GM06990 (cell line): ENCODE measurements at regions not wholly inside any gene's neighbourhood (a gene's known extent, or its start where the extent isn't known, plus 50 kb on each side); places are given as distances from the start of the nearest gene placed in this dataset.

ENCODE experiments used
- DNase-seq: peaks from one replicate; pipeline ENCODE4 v3.0.0-alpha.2; 2011; ENCODE audit not compliant: insufficient read length; ENCODE audit errors: extremely low read depth
- H3K27me3 ChIP-seq: replicated peaks from 2 replicates; pipeline ENCODE4 v1.6.0; 2011; ENCODE audit warnings: low read length; ENCODE audit not compliant: control insufficient read depth, insufficient read depth
- H3K36me3 ChIP-seq: 2 replicates; pipeline ENCODE4 v1.5.1; 2011; ENCODE audit warnings: low read length; ENCODE audit not compliant: control insufficient read depth, insufficient read depth
- H3K4me3 ChIP-seq: replicated peaks from 2 replicates; pipeline ENCODE4 v1.5.1; 2011; ENCODE audit warnings: low read depth, mild to moderate bottlenecking, control low read depth, low read length
- TF ChIP-seq, protein P1 (sequence below): IDR thresholded peaks from 2 replicates; pipeline ENCODE4 v1.5.1; 2011; ENCODE audit warnings: low read length, control low read depth, mild to moderate bottlenecking, inconsistent platforms; ENCODE audit not compliant: insufficient read depth, poor library complexity, severe bottlenecking

DNA sequence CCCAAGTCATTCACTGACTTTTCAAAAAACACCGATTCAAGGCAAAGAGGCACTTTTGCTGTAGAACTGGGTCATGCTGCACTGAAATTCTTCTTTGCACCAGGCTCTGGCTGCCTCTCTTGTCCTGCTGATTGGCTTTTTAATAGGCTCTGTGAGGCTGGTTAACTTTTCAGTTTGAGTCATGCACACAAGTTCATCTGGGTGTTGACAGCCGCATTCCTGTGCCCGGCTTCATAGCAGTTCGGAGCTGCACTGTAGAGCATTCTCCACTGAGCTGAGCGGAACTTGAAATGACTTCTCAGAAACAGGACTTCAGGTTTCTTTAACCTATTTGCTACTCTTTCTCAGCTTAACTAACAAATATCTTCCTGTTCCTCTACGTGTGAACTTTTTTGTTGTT is 978.3 kb downstream of the UQCRFS1 start:
- DNase-seq: no peak

GRCh38 chr19:28228854-28229253 is 984.1 kb downstream of the UQCRFS1 start:
- TF ChIP-seq, protein P1, sequence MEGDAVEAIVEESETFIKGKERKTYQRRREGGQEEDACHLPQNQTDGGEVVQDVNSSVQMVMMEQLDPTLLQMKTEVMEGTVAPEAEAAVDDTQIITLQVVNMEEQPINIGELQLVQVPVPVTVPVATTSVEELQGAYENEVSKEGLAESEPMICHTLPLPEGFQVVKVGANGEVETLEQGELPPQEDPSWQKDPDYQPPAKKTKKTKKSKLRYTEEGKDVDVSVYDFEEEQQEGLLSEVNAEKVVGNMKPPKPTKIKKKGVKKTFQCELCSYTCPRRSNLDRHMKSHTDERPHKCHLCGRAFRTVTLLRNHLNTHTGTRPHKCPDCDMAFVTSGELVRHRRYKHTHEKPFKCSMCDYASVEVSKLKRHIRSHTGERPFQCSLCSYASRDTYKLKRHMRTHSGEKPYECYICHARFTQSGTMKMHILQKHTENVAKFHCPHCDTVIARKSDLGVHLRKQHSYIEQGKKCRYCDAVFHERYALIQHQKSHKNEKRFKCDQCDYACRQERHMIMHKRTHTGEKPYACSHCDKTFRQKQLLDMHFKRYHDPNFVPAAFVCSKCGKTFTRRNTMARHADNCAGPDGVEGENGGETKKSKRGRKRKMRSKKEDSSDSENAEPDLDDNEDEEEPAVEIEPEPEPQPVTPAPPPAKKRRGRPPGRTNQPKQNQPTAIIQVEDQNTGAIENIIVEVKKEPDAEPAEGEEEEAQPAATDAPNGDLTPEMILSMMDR: no peak
- no peaks in the 10 kb centered on the region for H3K27me3 ChIP-seq
- DNase-seq: no peak
- H3K4me3 ChIP-seq: no peak overlapping the region
- H3K36me3 ChIP-seq: no peaks in the 10 kb centered on the region

More for the DNA sequence above, 978.3 kb downstream of the UQCRFS1 start:
- TF ChIP-seq, protein P1: no peak
- no peaks in the 10 kb centered on the region for H3K27me3 ChIP-seq
- no peaks in the 10 kb centered on the region for H3K36me3 ChIP-seq
- H3K4me3 ChIP-seq: no peak overlapping the region

- H3K4me3 ChIP-seq: no peak overlapping the region
- H3K27me3 ChIP-seq: no peaks in the 10 kb centered on the region
- TF ChIP-seq, protein P1: no peak
- DNase-seq: no peak
- H3K36me3 ChIP-seq: no peaks in the 10 kb centered on the region
Observed at GRCh38 chr19:28224441-28224840, 988.5 kb downstream of the UQCRFS1 start.

GRCh38 chr19:28221736-28222135 is 991.2 kb downstream of the UQCRFS1 start:
- TF ChIP-seq, protein P1: no peak
- no peak overlapping the region for H3K4me3 ChIP-seq
- DNase-seq: no peak

DNA sequence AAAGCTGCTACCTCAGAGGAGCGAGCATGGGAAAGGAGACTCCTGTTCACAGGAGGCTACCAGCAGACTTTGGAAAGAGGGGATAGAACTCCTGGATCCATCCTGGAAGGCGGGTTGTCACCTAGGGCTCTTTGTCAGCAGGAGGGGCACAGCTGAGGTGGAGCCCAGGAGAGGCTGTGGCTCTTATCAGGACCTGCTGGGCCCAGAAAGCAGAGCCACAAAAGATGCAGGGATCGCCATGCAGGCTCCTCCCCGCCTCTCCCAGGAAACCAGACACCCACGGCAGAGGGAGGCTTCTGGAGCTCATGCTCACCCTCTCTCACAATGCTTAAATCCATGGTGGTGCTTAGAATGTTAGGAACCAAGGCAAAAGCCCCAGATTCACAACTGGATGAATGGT is 994.2 kb downstream of the UQCRFS1 start:
- Histone ChIP-seq H3K4me3 (no peak overlapping the region), H3K27me3 (no peaks in the 10 kb centered on the region), H3K36me3 (no peaks in the 10 kb centered on the region)
- no peak for DNase-seq
- TF ChIP-seq, protein P1: no peak

More at GRCh38 chr19:28221736-28222135, 991.2 kb downstream of the UQCRFS1 start:
- H3K36me3 ChIP-seq: no peaks in the 10 kb centered on the region
- no peaks in the 10 kb centered on the region for H3K27me3 ChIP-seq

DNA sequence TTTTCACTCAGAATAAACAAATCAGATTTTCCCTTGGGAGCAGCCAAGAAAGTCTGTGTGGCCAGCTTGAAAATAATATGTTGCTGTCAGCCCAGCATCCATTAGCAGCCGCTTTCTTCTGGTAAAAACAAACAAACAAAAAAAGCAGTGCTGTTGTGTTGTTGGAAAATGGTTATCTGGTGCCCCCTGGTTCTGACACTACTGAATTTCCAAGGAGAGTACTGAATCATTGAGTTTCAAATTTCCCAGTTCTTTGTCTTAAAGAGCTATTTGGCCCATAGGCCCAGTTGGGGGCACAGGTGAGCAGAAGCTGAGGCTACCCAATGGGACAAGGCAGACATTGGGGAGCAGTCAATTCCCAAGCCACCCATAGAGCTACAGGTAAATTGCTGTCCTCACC is 995.9 kb downstream of the UQCRFS1 start:
- no peak overlapping the region for H3K4me3 ChIP-seq
- TF ChIP-seq, protein P1: no peak
- no peaks in the 10 kb centered on the region for H3K36me3 ChIP-seq
- H3K27me3 ChIP-seq: no peaks in the 10 kb centered on the region
- DNase-seq: no peak
